ENCODE measurements at regions not wholly inside any gene's neighbourhood (a gene's known extent, or its start where the extent isn't known, plus 50 kb on each side); places are given as distances from the start of the nearest gene placed in this dataset.

GRCh38 chr1:212226467-212226866 lies 58.7 kb upstream of the PPP2R5A start:
- no peak for DNase-seq

GRCh38 chr1:212228076-212228475 lies 57.1 kb upstream of the PPP2R5A start:
- DNase-seq: no peak

GRCh38 chr1:212228591-212229119 lies 56.6 kb upstream of the PPP2R5A start:
- DNase-seq: no peak

GRCh38 chr1:212229654-212230053 lies 55.6 kb upstream of the PPP2R5A start:
- no peak for DNase-seq

GRCh38 chr1:212230329-212230728 lies 54.9 kb upstream of the PPP2R5A start:
- DNase-seq: no peak

- DNase-seq: no peak
These were observed 53.8 kb upstream of the PPP2R5A start for GRCh38 chr1:212231372-212231771.

- DNase-seq: no peak
These were observed 53.1 kb upstream of the PPP2R5A start for GRCh38 chr1:212232090-212232489.

- DNase-seq: no peak
These were observed 51.9 kb upstream of the PPP2R5A start for GRCh38 chr1:212233321-212233720.

- peak; percentile 67 for DNase-seq
These were observed 50.5 kb upstream of the PPP2R5A start for GRCh38 chr1:212234431-212235395.
